ENCODE measurements at regions not wholly inside any gene's neighbourhood (a gene's known extent, or its start where the extent isn't known, plus 50 kb on each side); places are given as distances from the start of the nearest gene placed in this dataset.

DNA sequence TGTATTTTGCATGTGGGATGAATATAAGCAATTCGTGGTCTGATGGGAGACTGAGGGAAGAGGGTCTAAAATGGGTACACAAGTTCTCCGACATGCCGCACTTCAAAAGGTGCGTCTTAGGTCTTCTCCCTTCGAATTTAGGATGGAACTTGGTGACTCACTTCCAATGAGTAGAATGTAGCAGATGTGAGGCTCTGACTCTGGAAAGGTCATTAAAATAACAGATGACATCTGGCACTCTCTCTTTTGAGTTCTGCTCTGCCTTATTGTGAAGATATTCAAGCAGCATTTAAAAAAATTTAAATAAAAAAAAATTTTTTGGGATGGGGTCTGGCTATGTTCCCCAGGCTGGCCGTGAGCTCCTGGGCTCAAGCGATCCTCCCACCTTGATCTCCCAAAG, 92.7 kb downstream of the TMEM100 start:
- no peaks in the 10 kb centered on the region for H4K20me1 ChIP-seq (ENCODE audit: insufficient read depth, low read length)
- DNase-seq = no peak
- no peaks in the 10 kb centered on the region for H3K79me2 ChIP-seq (ENCODE audit: insufficient read depth, low read length)
- peaks cover 9% of the 10 kb centered on the region for H3K4me1 Mint-ChIP-seq
- 82% methylated on average over 3 of the region's 7 CpGs for WGBS (ENCODE audit: insufficient coverage)
- peaks cover 2 to 3% of the 10 kb centered on the region in 2 donors for H3K4me1 ChIP-seq (ENCODE audit: control insufficient read depth in 1 of 2, insufficient read depth in 2 of 2, low read length in 2 of 2)
- no peak overlapping the region for H3K4me2 ChIP-seq (replicated peaks; ENCODE audit: extremely low read depth, low read length, poor library complexity, severe bottlenecking)
- no peaks in the 10 kb centered on the region for H3K36me3 ChIP-seq (replicated peaks in 1 of 2; ENCODE audit: control insufficient read depth in 1 of 2, insufficient read depth in 2 of 2, low read length in 2 of 2)
- TF ChIP-seq, protein P1, sequence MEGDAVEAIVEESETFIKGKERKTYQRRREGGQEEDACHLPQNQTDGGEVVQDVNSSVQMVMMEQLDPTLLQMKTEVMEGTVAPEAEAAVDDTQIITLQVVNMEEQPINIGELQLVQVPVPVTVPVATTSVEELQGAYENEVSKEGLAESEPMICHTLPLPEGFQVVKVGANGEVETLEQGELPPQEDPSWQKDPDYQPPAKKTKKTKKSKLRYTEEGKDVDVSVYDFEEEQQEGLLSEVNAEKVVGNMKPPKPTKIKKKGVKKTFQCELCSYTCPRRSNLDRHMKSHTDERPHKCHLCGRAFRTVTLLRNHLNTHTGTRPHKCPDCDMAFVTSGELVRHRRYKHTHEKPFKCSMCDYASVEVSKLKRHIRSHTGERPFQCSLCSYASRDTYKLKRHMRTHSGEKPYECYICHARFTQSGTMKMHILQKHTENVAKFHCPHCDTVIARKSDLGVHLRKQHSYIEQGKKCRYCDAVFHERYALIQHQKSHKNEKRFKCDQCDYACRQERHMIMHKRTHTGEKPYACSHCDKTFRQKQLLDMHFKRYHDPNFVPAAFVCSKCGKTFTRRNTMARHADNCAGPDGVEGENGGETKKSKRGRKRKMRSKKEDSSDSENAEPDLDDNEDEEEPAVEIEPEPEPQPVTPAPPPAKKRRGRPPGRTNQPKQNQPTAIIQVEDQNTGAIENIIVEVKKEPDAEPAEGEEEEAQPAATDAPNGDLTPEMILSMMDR (IDR thresholded peaks at IDR 0.05) = no peak
- intact Hi-C loops (cut with micrococcal nuclease) = no loop called here
- H3K27me3 Mint-ChIP-seq (ENCODE audit: low read depth in 3 of 3) = peaks cover 0 to 3% (median 3%) of the 10 kb centered on the region in 3 donors
- H2AFZ ChIP-seq (ENCODE audit: insufficient read depth, low read depth, low read length, poor library complexity, severe bottlenecking) = no peak overlapping the region
- no peak overlapping the region for H3K4me3 Mint-ChIP-seq
- H3K4me3 ChIP-seq (replicated peaks in 1 of 3; ENCODE audit: low read depth in 2 of 3, low read length in 3 of 3) = no peak overlapping the region
- no peak overlapping the region for H3K27ac ChIP-seq (ENCODE audit: low read depth in 1 of 2, low read length in 2 of 2)
- H3K36me3 Mint-ChIP-seq = no peaks in the 10 kb centered on the region
- H3K27me3 ChIP-seq (ENCODE audit: control insufficient read depth in 2 of 2, insufficient read depth in 2 of 2, low read length in 2 of 2) = no peaks in the 10 kb centered on the region
- H3K9ac ChIP-seq (ENCODE audit: insufficient read depth, low read length, poor library complexity, severe bottlenecking) = no peak overlapping the region
- peaks cover 0 to 7% of the 10 kb centered on the region in 2 donors for H3K9me3 ChIP-seq (replicated peaks in 1 of 2; ENCODE audit: control insufficient read depth in 1 of 2, insufficient read depth in 1 of 2, low read length in 2 of 2)
- H3K27ac Mint-ChIP-seq = no peak overlapping the region
- peaks cover 4 to 12% (median 8%) of the 10 kb centered on the region in 7 donors for H3K9me3 Mint-ChIP-seq

DNA sequence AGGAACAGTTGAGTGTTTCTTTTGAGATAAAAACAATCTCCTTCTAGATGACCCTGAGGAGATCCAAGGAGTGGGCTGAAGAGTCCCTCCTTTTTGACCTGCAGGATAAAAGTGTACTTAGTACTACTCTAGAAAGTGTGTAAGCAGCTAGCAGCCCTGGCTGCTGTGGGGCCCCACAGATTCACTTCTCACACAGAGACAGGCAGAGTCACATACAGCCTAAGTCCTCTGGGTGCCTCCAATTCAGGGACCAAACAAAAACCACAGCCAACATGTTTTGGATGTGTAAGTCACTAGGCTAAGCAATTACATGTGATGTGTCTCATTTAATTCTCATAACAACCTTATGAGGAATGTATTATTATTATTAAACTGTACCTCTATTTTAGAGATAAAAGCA, 97.1 kb downstream of the TMEM100 start:
- Histone ChIP-seq H3K4me1 (ENCODE audit: control insufficient read depth in 1 of 2, insufficient read depth in 2 of 2, low read length in 2 of 2) (peaks cover 0 to 3% of the 10 kb centered on the region in 2 donors), H3K4me3 (replicated peaks in 1 of 3; ENCODE audit: low read depth in 2 of 3, low read length in 3 of 3) (no peak overlapping the region), H3K4me2 (replicated peaks; ENCODE audit: extremely low read depth, low read length, poor library complexity, severe bottlenecking) (no peak overlapping the region), H3K27me3 (ENCODE audit: control insufficient read depth in 2 of 2, insufficient read depth in 2 of 2, low read length in 2 of 2) (peaks cover 2 to 4% of the 10 kb centered on the region in 2 donors), H3K36me3 (replicated peaks in 1 of 2; ENCODE audit: control insufficient read depth in 1 of 2, insufficient read depth in 2 of 2, low read length in 2 of 2) (no peaks in the 10 kb centered on the region), H4K20me1 (ENCODE audit: insufficient read depth, low read length) (no peaks in the 10 kb centered on the region), H2AFZ (ENCODE audit: insufficient read depth, low read depth, low read length, poor library complexity, severe bottlenecking) (no peak overlapping the region), H3K27ac (ENCODE audit: low read depth in 1 of 2, low read length in 2 of 2) (no peak overlapping the region), H3K9me3 (replicated peaks in 1 of 2; ENCODE audit: control insufficient read depth in 1 of 2, insufficient read depth in 1 of 2, low read length in 2 of 2) (peaks cover 0 to 7% of the 10 kb centered on the region in 2 donors), H3K9ac (ENCODE audit: insufficient read depth, low read length, poor library complexity, severe bottlenecking) (no peak overlapping the region), H3K79me2 (ENCODE audit: insufficient read depth, low read length) (no peaks in the 10 kb centered on the region)
- Mint-ChIP-seq H3K4me1 (peaks cover 7% of the 10 kb centered on the region), H3K9me3 (peaks cover 6 to 12% (median 8%) of the 10 kb centered on the region in 7 donors), H3K27me3 (ENCODE audit: low read depth in 3 of 3) (peaks cover 4 to 10% (median 9%) of the 10 kb centered on the region in 3 donors), H3K4me3 (no peak overlapping the region), H3K36me3 (no peaks in the 10 kb centered on the region), H3K27ac (no peak overlapping the region)
- TF ChIP-seq, protein P1 (IDR thresholded peaks at IDR 0.05) = no peak
- DNase-seq = no peak
- intact Hi-C loops (cut with micrococcal nuclease) = no loop called here
